ENCODE measurements at regions not wholly inside any gene's neighbourhood (a gene's known extent, or its start where the extent isn't known, plus 50 kb on each side); places are given as distances from the start of the nearest gene placed in this dataset.

DNA sequence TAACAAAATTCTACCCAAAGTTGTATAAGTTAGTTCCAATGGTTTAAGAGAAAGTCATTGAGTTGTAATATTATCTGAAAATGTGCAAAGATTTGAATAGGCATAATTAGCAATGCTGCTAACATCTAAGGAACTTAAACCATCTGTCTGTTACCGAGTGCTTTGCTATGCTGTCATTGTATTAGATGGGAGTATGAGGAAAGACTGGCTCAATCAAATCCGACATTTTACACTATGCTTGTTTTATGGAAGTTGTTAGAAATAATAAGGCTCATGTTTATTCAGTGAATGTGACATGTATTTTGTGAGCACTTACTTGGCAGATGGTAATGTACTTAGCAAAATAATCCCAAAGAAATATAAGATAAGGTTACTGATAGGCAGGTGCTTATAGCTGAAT lies 1715.1 kb downstream of the PCDH7 start:
- no peak overlapping the region for H3K4me3 Mint-ChIP-seq
- H3K27ac Mint-ChIP-seq: no peak overlapping the region
- no peaks in the 10 kb centered on the region for H3K27me3 Mint-ChIP-seq
- H3K36me3 Mint-ChIP-seq: no peaks in the 10 kb centered on the region
- H3K4me1 Mint-ChIP-seq: no peaks in the 10 kb centered on the region
- no peaks in the 10 kb centered on the region for H3K9me3 Mint-ChIP-seq

DNA sequence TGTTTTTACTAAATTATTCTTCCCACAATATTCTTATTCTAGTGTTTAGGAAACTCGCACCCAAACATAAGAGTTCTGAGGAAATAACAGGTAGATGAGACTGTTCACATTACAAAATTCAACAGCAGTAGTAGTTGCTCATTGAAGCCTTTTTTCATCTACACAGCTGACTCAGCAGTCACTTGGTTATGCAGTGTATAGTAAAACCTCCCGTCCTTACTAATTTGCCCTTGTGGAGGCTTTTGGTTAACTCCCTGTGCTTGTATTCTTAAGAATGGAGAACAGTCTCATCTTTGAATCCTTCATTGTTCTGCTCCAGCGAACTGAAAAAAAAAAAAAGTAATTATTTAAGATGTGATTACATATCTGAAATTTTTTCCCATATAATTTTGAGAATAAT lies 1716.6 kb downstream of the PCDH7 start:
- Mint-ChIP-seq H3K27me3 (no peaks in the 10 kb centered on the region), H3K4me1 (no peaks in the 10 kb centered on the region), H3K4me3 (no peak overlapping the region), H3K27ac (no peak overlapping the region), H3K9me3 (no peaks in the 10 kb centered on the region), H3K36me3 (no peaks in the 10 kb centered on the region)

DNA sequence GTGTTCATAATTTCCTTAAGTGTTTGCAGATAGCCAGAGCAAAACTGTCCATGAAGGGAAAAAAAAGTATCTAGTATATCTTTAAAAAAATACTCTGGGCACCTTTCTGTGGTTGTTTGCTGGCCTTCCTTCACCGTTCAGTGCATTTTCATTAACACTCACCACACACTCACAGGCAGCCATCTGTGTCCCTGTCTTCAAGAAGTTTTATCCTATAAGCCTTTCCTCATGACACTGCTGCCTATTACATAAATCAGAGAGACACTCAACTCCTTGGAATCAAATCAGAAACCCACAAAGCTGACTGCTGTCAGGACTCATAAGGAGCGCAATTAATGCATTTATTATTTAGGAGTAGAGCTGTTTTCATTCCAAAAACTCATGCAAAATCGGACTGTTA lies 1720.2 kb downstream of the PCDH7 start:
- Mint-ChIP-seq H3K4me1 (no peaks in the 10 kb centered on the region), H3K27ac (no peak overlapping the region), H3K4me3 (no peak overlapping the region), H3K36me3 (no peaks in the 10 kb centered on the region), H3K9me3 (peaks cover 5% of the 10 kb centered on the region), H3K27me3 (no peaks in the 10 kb centered on the region)

DNA sequence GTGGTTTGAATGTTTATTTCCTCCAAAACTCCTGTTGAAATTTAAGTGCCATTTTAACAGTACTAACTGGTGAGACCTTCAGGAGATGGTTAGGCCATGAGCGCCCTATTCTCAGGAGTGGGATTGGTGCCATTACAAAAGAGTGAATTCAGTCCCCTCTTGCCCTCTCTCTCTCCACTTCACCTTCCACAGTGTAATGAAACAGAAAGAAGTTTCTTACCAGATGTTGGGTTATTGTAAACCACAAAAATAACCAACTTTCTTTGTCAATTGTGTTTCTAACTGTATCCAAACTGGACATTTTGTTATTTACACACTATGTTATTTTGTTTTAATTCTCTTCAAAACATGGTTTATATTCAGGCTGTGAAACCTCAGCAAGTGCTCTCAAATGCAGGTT lies 1734.3 kb downstream of the PCDH7 start:
- no peaks in the 10 kb centered on the region for H3K36me3 Mint-ChIP-seq

DNA sequence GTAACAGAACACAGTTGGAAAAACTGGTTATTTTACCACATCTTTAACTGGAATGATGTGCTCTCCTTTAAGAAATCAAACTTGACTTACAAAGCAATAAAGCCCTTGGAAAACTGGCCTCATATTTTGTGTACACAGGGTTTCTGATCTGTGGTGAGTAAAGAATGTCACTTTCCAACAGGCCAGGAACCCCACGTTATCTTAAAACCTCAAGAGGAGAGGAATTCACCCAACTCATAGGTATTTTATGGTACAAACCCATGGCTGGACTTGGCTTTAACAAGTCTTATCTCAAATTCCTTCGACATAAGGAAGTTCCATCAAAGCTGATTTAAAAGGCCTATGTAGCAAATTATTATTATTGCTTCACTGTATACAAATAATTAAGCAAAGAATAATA lies 1735.1 kb downstream of the PCDH7 start:
- no peak overlapping the region for H3K27ac Mint-ChIP-seq

More for the DNA sequence above, 1734.3 kb downstream of the PCDH7 start:
- H3K27me3 Mint-ChIP-seq: no peaks in the 10 kb centered on the region
- peaks cover 12% of the 10 kb centered on the region for H3K9me3 Mint-ChIP-seq
- H3K27ac Mint-ChIP-seq: no peak overlapping the region
- H3K4me3 Mint-ChIP-seq: no peak overlapping the region
- H3K4me1 Mint-ChIP-seq: no peaks in the 10 kb centered on the region

DNA sequence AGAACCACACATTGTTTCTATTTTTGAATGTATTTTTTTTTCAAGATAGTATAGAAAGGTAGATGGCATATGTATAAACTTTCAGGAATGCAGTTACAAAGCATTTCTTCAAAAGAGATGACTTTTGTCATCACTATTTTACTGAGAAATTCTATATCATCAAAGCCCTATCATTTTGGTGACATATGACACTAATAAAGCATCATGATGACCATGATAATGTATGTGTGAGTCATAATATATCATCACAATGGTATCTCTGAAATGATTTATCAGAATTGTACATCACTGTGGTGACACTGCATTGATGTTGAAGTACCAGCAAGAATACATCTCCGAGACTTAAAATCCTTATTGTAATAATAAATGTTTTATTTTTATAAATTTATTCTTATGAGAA lies 1740.8 kb downstream of the PCDH7 start:
- Mint-ChIP-seq H3K27me3 (no peaks in the 10 kb centered on the region), H3K27ac (no peak overlapping the region), H3K4me1 (no peaks in the 10 kb centered on the region), H3K9me3 (peaks cover 12% of the 10 kb centered on the region), H3K36me3 (no peaks in the 10 kb centered on the region), H3K4me3 (no peak overlapping the region)

More for the DNA sequence above, 1735.1 kb downstream of the PCDH7 start:
- no peaks in the 10 kb centered on the region for H3K36me3 Mint-ChIP-seq
- H3K4me3 Mint-ChIP-seq: no peak overlapping the region
- H3K9me3 Mint-ChIP-seq: peaks cover 12% of the 10 kb centered on the region
- no peaks in the 10 kb centered on the region for H3K4me1 Mint-ChIP-seq
- no peaks in the 10 kb centered on the region for H3K27me3 Mint-ChIP-seq

DNA sequence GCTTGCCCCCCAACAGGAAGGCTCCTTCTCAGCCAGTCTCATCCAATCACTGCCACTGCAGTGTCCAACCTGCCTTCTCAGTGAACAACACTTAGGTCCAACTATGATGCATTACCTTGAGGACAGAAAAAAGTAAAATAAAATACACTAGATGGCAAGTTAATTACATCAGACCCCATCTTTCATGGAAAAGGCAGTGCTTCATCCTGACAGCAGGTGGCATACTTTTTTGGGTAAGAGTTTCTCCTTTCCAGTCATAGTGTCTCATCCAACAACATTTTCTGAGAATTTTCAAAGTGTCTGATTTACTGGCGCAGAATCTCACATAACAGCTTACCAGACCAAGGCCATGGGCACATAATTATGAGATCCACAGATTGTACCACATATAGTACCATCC lies 1742.8 kb downstream of the PCDH7 start:
- Mint-ChIP-seq H3K36me3 (no peaks in the 10 kb centered on the region), H3K27ac (no peak overlapping the region), H3K9me3 (peaks cover 4% of the 10 kb centered on the region), H3K4me3 (no peak overlapping the region), H3K4me1 (no peaks in the 10 kb centered on the region), H3K27me3 (no peaks in the 10 kb centered on the region)

DNA sequence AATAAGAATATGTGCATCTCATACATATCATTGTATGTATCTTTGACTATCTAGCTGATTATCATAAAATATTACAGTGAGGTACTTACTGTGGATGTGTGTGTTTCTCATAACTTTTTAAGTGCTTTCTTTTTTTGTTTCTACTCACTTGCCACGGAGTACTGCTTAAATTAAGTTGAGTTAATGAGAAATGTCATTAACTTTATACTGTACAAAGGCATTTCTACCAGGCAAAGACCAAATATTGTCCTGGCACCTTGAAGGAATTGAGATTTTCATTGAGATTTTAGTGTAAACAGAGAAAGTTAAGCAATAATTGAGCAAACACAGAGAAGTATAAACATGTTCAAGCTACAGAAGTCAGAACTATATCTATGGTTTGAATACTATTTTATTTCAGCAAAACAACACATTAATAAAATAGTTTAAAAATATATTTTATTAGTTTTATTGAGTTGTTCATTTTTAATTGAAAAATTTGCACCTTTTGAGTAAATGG lies 1750.0 kb downstream of the PCDH7 start:
- no peaks in the 10 kb centered on the region for H3K27me3 Mint-ChIP-seq
- no peaks in the 10 kb centered on the region for H3K9me3 Mint-ChIP-seq
- no peak overlapping the region for H3K4me3 Mint-ChIP-seq
- no peaks in the 10 kb centered on the region for H3K36me3 Mint-ChIP-seq
- no peaks in the 10 kb centered on the region for H3K4me1 Mint-ChIP-seq
- no peak overlapping the region for H3K27ac Mint-ChIP-seq

DNA sequence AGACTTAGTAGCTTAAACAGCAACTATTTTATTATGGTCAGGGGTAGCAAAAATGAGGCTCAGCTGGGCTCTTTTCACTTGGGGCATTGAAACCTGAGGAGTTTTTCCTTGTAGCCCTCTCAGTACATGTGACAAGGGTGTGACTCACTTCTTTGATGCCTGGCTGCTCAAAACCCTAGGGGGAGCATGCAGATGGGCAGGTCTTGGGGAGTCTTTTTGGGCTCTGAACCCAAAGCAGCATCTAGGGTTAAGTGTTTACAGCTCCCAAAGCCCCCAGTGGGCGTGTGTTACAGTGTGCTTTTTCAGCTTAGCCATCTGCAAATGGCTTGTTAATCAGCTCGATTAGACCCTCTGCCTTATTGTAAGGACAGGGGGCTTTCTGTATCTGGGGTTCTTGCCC lies 1752.7 kb downstream of the PCDH7 start:
- H3K27me3 Mint-ChIP-seq: no peaks in the 10 kb centered on the region
- no peak overlapping the region for H3K4me3 Mint-ChIP-seq
- H3K36me3 Mint-ChIP-seq: no peaks in the 10 kb centered on the region
- no peaks in the 10 kb centered on the region for H3K9me3 Mint-ChIP-seq
- no peak overlapping the region for H3K27ac Mint-ChIP-seq
- H3K4me1 Mint-ChIP-seq: no peaks in the 10 kb centered on the region

DNA sequence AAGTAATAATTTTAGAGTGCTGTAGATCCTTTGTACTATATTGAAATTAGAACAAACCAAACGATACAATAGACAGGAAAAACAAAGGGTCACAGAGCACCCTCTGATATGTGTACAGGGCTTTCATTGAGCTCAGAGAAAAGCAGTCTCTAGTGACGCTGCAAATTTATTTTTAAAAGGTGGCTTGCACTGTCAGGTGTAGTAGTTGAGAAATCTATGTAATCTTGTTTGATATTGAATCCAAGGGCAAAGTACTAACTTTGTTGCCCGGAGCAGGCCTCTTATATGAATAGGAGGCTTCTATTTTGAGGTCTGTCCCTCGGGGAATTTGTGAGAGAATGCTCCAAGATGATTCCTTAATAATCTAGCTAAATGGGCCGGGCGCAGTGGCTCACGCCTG lies 1755.5 kb downstream of the PCDH7 start:
- H3K4me3 Mint-ChIP-seq: no peak overlapping the region
- no peaks in the 10 kb centered on the region for H3K27me3 Mint-ChIP-seq
- no peaks in the 10 kb centered on the region for H3K4me1 Mint-ChIP-seq
- no peak overlapping the region for H3K27ac Mint-ChIP-seq
- no peaks in the 10 kb centered on the region for H3K36me3 Mint-ChIP-seq
- H3K9me3 Mint-ChIP-seq: no peaks in the 10 kb centered on the region

DNA sequence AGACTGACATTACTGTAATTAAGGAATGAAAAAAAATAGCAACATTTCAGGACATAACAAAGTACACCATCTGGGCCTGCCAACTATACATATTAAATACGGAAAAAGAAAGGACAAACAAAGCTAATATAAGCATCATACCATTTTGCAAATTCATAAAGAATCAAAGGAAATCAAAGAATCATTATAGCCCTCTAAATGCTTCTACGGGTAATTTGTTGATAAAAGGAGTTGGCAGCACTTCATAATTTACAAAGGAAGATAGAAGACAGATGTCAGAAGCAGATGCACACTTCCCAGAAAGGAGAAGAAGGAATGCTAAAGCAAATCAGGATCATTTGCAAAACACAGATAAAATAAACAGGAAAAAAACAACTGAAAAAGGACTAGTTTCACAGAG lies 1757.3 kb downstream of the PCDH7 start:
- Mint-ChIP-seq H3K27ac (no peak overlapping the region), H3K4me1 (no peaks in the 10 kb centered on the region), H3K27me3 (no peaks in the 10 kb centered on the region), H3K9me3 (no peaks in the 10 kb centered on the region), H3K36me3 (no peaks in the 10 kb centered on the region), H3K4me3 (no peak overlapping the region)

DNA sequence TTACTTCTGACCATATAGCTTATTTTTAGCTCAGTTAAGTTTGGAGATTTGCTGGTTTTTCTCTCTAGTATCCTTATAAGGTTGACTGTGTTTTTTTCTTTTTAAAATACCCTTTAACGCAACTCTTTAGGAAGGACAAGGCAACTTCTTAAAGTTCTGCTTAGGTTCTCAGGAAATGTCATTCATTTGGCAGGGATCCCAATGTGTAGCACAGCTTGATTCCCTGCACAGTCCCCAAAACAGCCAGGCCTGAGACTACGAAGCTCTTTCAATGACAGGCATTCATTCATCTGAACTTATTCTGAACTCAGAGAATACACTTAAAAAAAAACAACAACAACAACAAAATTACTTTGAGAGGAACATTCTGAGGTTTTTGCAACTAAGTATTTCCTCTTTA lies 1765.8 kb downstream of the PCDH7 start:
- H3K27me3 Mint-ChIP-seq: no peaks in the 10 kb centered on the region
- no peaks in the 10 kb centered on the region for H3K4me1 Mint-ChIP-seq
- H3K4me3 Mint-ChIP-seq: no peak overlapping the region
- no peak overlapping the region for H3K27ac Mint-ChIP-seq
- peaks cover 5% of the 10 kb centered on the region for H3K9me3 Mint-ChIP-seq
- no peaks in the 10 kb centered on the region for H3K36me3 Mint-ChIP-seq

DNA sequence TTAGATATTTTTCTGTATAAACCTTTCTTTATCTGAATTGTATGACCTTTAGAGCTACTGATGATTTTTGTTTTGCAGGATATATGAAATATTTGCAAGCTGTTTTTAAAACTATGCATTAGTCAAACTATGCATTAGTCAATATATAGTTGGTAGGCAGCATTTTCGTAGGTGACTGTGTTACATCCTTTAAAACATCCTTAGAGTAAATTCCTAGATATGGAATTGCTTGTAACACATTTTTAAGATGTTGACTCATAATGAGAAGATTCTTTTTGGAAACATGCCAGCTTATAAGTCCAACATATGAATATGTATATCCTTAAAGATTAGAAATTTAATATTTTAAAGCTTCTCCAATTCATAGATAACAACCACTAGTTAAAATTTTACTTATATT lies 1768.5 kb downstream of the PCDH7 start:
- Mint-ChIP-seq H3K4me3 (no peak overlapping the region), H3K36me3 (no peaks in the 10 kb centered on the region), H3K4me1 (no peaks in the 10 kb centered on the region), H3K9me3 (peaks cover 5% of the 10 kb centered on the region), H3K27me3 (no peaks in the 10 kb centered on the region), H3K27ac (no peak overlapping the region)

DNA sequence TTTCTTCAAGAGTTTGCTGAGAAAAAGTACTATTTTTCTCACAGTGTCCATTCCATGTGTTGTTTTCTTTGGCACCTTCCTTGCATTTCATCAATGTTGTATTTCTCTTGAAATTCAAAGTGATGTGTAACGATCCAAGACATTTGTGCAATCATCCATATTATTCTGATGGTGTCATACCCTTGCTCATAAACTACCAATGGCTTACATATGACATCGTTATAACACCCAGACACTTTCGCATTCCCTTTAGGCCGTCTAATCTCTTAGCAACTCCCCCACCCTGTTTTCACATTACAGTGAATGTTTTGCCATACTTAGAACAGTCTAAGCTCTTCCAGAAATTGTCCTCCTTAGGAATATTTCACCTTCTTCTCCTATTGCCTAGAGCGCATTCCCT lies 1779.0 kb downstream of the PCDH7 start:
- Mint-ChIP-seq H3K27ac (no peak overlapping the region), H3K4me1 (no peaks in the 10 kb centered on the region), H3K9me3 (peaks cover 1% of the 10 kb centered on the region), H3K4me3 (no peak overlapping the region), H3K36me3 (peaks cover 2% of the 10 kb centered on the region), H3K27me3 (no peaks in the 10 kb centered on the region)

DNA sequence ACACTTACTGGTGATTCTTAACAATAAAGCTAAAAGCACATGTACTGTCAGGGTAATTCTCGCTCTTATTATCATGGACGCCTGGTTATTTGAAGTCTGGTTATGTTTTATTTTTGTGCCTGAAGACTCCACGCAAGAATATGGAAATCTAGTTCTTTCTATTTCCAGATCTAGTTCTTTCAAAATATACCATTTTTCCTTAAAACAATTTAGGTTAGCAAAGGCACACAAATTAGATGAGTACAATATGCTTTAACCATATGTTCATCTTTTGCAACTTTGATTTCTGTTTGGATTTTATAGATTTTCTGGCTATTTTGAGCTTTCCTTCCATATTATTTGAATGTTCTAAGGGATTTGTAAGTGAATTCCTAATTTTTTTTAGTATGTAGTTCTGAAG lies 1783.1 kb downstream of the PCDH7 start:
- Mint-ChIP-seq H3K4me3 (no peak overlapping the region), H3K27ac (no peak overlapping the region), H3K36me3 (peaks cover 2% of the 10 kb centered on the region), H3K4me1 (no peaks in the 10 kb centered on the region), H3K27me3 (no peaks in the 10 kb centered on the region), H3K9me3 (peaks cover 5% of the 10 kb centered on the region)

DNA sequence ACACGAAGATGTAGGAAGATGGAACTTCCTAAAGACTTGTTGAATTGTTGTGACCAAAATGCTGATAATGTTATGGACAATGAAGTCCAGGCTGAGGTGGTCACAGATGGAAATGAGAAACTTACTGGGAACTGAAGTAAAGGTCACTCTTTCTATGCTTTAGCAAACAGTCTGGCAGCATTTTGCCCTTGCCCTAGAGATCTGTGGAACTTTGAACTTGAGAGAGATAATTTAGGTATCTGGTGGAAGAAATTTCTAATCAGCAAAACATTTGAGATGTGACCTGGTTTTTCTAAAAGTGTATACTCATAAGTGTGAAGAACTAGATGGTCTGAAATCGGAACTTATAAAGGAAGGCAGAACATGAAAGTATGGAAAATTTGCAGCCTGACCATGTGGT lies 1785.9 kb downstream of the PCDH7 start:
- Mint-ChIP-seq H3K36me3 (no peaks in the 10 kb centered on the region), H3K4me1 (no peaks in the 10 kb centered on the region), H3K27me3 (no peaks in the 10 kb centered on the region), H3K4me3 (no peak overlapping the region), H3K9me3 (peaks cover 5% of the 10 kb centered on the region), H3K27ac (no peak overlapping the region)

DNA sequence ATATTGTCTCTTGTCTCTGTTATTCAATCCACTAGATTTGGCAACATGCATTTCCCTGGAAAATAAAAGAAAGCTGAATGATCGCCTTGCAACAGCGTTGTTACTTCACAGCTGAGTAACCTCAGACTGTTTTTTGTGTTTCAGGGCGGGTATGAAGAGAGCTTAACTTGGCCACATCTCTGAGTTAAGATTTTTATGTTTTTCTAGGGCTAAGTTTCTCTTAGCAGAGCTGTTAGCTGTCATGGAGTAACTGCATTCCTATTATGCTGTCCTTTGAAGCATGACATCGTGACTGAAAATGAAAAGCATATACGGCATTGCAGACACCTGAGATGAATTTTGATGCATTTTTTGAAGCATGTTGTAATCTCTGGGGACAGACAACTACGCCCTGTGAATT lies 1798.9 kb downstream of the PCDH7 start:
- no peaks in the 10 kb centered on the region for H3K27me3 Mint-ChIP-seq
- no peak overlapping the region for H3K27ac Mint-ChIP-seq
- H3K4me3 Mint-ChIP-seq: no peak overlapping the region
- H3K9me3 Mint-ChIP-seq: peaks cover 4% of the 10 kb centered on the region
- no peaks in the 10 kb centered on the region for H3K36me3 Mint-ChIP-seq
- H3K4me1 Mint-ChIP-seq: no peaks in the 10 kb centered on the region

All from activated naive CD4-positive, alpha-beta T cell treated with anti-CD3 and anti-CD28 coated beads, Interleukin-2, amount 50 U/mL, for 24 hours (primary cell).